ENCODE measurements at regions not wholly inside any gene's neighbourhood (a gene's known extent, or its start where the extent isn't known, plus 50 kb on each side); places are given as distances from the start of the nearest gene placed in this dataset.

DNA sequence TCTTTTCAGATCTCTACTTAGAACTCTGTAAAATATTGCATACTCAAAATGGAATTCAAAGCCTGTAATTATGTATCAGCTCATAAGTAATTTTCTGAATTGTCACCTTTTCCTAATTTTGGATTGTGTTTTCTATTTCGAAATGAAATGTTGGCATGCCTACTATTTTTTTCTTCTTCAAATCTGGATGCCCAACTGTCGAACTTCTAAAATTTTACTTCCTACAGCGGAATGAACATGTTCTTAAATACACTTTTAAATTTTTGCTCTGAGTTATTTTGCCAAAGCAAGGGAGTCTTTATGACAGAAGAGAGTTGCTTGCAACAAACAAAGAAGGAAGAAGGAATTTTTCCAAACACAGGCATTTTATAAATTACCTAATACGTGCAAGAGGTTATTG lies 336.0 kb downstream of the ADCYAP1 start:
- Histone ChIP-seq H3K36me3 (ENCODE audit: low read depth) (no peaks in the 10 kb centered on the region), H3K4me1 (ENCODE audit: low read depth) (no peaks in the 10 kb centered on the region), H3K9me3 (peaks cover 46% of the 10 kb centered on the region), H3K4me3 (no peak overlapping the region)
- no peak for TF ChIP-seq CTCF (IDR thresholded peaks at IDR 0.05)
- intact Hi-C loops (cut with DNase I, micrococcal nuclease): no loop called here
- DNase-seq (no peak), ATAC-seq (no peak)

DNA sequence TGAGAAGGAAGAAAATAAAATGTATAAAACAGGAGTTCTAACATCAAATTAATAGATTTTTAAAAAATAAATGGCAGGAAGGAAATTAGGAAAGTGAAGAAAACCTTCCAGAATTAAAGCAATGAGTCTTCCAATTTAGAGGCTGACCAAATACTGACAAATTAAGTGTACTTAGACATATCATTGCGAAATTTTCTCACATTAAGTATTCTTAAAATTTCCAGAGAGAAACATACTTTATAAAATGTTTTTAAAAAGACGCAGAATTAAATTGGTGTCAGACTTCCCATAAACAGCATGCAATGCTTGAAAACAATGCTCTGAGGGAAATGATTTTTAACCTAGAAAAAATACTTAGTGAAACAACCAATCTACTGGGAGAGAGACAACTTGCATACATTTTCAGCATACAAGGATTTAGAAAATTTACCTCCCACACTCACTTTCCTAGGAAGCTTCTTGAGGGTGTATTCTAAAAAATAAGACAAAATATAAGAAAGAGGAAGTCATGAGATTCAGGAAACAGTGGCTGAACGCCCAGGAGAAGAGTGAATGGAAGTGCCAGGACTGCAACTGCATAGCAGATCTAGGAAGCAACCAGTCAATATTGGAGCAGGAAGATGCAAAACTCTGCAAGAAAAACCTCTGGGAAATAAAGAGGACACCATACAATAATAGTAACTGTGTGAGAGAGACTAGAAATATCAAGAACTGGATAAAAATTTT lies 339.9 kb downstream of the ADCYAP1 start:
- Histone ChIP-seq H3K4me3 (no peak overlapping the region), H3K9me3 (peaks cover 43% of the 10 kb centered on the region), H3K4me1 (ENCODE audit: low read depth) (no peaks in the 10 kb centered on the region), H3K36me3 (ENCODE audit: low read depth) (no peaks in the 10 kb centered on the region)
- TF ChIP-seq CTCF (IDR thresholded peaks at IDR 0.05): no peak
- DNase-seq (no peak), ATAC-seq (no peak)
- intact Hi-C loops (cut with DNase I, micrococcal nuclease): no loop called here

DNA sequence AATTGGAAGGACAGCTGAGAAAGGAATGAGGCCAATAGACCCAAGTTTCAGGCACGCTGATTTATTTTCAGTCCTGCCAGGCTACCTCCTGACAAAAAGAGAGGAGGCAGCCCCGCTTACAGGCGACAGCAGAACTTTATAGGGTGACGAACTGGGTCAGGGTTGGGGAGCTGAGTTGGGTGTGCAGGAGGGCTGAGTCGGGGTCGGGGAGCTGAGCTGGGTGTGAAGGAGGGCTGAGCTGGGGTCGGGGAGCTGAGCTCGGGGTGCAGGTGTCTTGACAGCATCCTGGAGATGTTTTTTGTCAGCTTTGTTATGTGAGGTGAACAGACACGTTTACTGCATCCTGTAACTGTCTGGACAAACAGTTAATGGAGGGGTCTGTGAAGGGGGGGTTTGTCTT lies 342.2 kb downstream of the ADCYAP1 start:
- H3K36me3 ChIP-seq (ENCODE audit: low read depth): no peaks in the 10 kb centered on the region
- no peak for ATAC-seq
- H3K4me1 ChIP-seq (ENCODE audit: low read depth): no peaks in the 10 kb centered on the region
- TF ChIP-seq CTCF (IDR thresholded peaks at IDR 0.05): no peak
- DNase-seq: no peak
- H3K4me3 ChIP-seq: no peak overlapping the region
- H3K9me3 ChIP-seq: peaks cover 44% of the 10 kb centered on the region
- intact Hi-C loops (cut with DNase I, micrococcal nuclease): no loop called here

- Histone ChIP-seq H3K36me3 (ENCODE audit: low read depth) (no peaks in the 10 kb centered on the region), H3K4me1 (ENCODE audit: low read depth) (no peaks in the 10 kb centered on the region), H3K9me3 (peaks cover 31% of the 10 kb centered on the region), H3K4me3 (no peak overlapping the region)
- DNase-seq (no peak), ATAC-seq (no peak)
- TF ChIP-seq CTCF (IDR thresholded peaks at IDR 0.05): no peak
- intact Hi-C loops (cut with DNase I, micrococcal nuclease): no loop called here
Observed at GRCh38 chr18:1252534-1252933, 347.9 kb downstream of the ADCYAP1 start.

DNA sequence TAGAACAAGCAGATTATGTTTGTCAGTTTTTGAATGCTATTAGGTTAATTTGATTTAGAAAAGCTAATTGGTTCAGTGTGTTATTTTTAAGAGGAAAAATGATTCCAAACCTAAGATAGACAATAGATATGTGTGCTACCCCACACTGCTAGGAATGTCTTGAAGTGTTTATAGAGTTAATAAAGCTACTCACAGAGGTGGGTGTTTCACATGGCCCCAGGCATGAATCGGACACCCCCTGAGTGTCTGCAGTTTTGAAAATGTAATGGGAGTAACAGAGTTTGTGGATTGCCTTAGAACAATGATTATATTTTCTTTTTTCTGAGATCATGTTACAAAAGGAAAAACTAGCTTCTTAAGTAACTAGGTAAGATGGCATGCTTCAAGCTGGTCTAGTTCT lies 348.3 kb downstream of the ADCYAP1 start:
- Histone ChIP-seq H3K9me3 (peaks cover 28% of the 10 kb centered on the region), H3K36me3 (ENCODE audit: low read depth) (no peaks in the 10 kb centered on the region), H3K4me1 (ENCODE audit: low read depth) (no peaks in the 10 kb centered on the region), H3K4me3 (no peak overlapping the region)
- no peak for ATAC-seq
- intact Hi-C loops (cut with DNase I, micrococcal nuclease): no loop called here
- no peak for TF ChIP-seq CTCF (IDR thresholded peaks at IDR 0.05)
- no peak for DNase-seq

GRCh38 chr18:1253827-1254226 lies 349.2 kb downstream of the ADCYAP1 start:
- H3K9me3 ChIP-seq: peaks cover 24% of the 10 kb centered on the region
- DNase-seq (no peak), ATAC-seq (no peak)
- H3K4me3 ChIP-seq: no peak overlapping the region
- H3K36me3 ChIP-seq (ENCODE audit: low read depth): no peaks in the 10 kb centered on the region
- no peak for TF ChIP-seq CTCF (IDR thresholded peaks at IDR 0.05)
- intact Hi-C loops (cut with DNase I, micrococcal nuclease): no loop called here
- no peaks in the 10 kb centered on the region for H3K4me1 ChIP-seq (ENCODE audit: low read depth)

All from mucosa of descending colon (tissue), 3 donors.